K562 (cell line): ENCODE measurements at regions not wholly inside any gene's neighbourhood (a gene's known extent, or its start where the extent isn't known, plus 50 kb on each side); places are given as distances from the start of the nearest gene placed in this dataset.

ENCODE experiments used
- ATAC-seq: fragments of 200-7000 bp; cut with Tn5 transposase; 3 replicates; pipeline ENCODE4 v1.9.1; 2020; ENCODE audit warnings: moderate library complexity
- BruUV-seq: library from RNA; stranded (reverse); fragments of 400-500 nt; replicated peaks from 2 replicates; lab custom pipeline; 2021; lab: Mats Ljungman, UMichigan
- CTCF ChIA-PET: fragments of 300-600 bp; formaldehyde crosslinking; extraction: SDS; loops from one replicate; lab custom pipeline; 2021; ENCODE audit warnings: low intra/inter-chr PET ratio; lab: Yijun Ruan, JAX
- POLR2A ChIA-PET: fragments of 300-600, 350-650 bp; sonication (Branson Sonifier 250); formaldehyde crosslinking; extraction: SDS; loops from one replicate; lab custom pipeline; 2021; ENCODE audit warnings: antibody characterized with exemption, inconsistent platforms; lab: Yijun Ruan, JAX
- DNase-seq, 4 experiments: peaks; one replicate each; pipeline versions ENCODE4 v3.0.0 to v3.0.0-alpha.2; 2011 to 2018; ENCODE audit warnings: low spot score in 3 of 4, mixed read lengths in 3 of 4; ENCODE audit errors: extremely low read depth in 1 of 4
- FAIRE-seq: peaks from 2 replicates; lab custom pipeline; 2011; peaks lifted over from hg19 to GRCh38; lab: Jason Lieb, UNC
- H2AFZ ChIP-seq: 2 replicates; pipeline ENCODE4 v1.6.0; 2011; ENCODE audit warnings: low read depth, low read length, control low read depth, inconsistent platforms
- H3K27ac ChIP-seq: fragments of 200-600 bp; 3 replicates; pipeline ENCODE4 v1.8.0; 2011; ENCODE audit warnings: low read depth, mild to moderate bottlenecking, control low read depth, inconsistent platforms, low read length, moderate library complexity, mixed read lengths; ENCODE audit errors: extremely low read depth
- H3K27me3 ChIP-seq, 2 experiments: fragments of 300-600 bp in 1 of 2; 2 replicates in 1 of 2; 3 replicates in 1 of 2; pipeline versions ENCODE4 v1.6.0 to v1.8.0; 2011; ENCODE audit warnings: inconsistent platforms in 2 of 2, low read length in 2 of 2, mild to moderate bottlenecking in 1 of 2, mixed read lengths in 1 of 2, moderate library complexity in 1 of 2; ENCODE audit not compliant: control insufficient read depth in 2 of 2, insufficient read depth in 2 of 2
- H3K36me3 ChIP-seq: fragments of 300-600 bp; 3 replicates; pipeline ENCODE4 v1.8.0; 2011; ENCODE audit warnings: mild to moderate bottlenecking, low read length, inconsistent platforms; ENCODE audit not compliant: control insufficient read depth, insufficient read depth
- H3K4me1 ChIP-seq, 2 experiments: fragments of 200-600 bp in 1 of 2; replicated peaks in 1 of 2; 2 replicates in 1 of 2; 3 replicates in 1 of 2; pipeline versions ENCODE4 v1.5.1 to v1.8.0; 2011; ENCODE audit warnings: inconsistent platforms in 2 of 2, low read length in 2 of 2, mild to moderate bottlenecking in 1 of 2, mixed read lengths in 1 of 2, moderate library complexity in 1 of 2; ENCODE audit not compliant: control insufficient read depth in 2 of 2, insufficient read depth in 2 of 2
- H3K4me2 ChIP-seq: 2 replicates; pipeline ENCODE4 v1.6.1; 2011; ENCODE audit warnings: low read length, control low read depth, inconsistent platforms, mixed read lengths; ENCODE audit not compliant: insufficient read depth
- H3K4me3 ChIP-seq: fragments of 200-600 bp; sonication (generic), shearing (Covaris generic); 2 replicates; pipeline ENCODE4 v1.5.1; 2016; ENCODE audit warnings: control low read depth, inconsistent platforms
- H3K79me2 ChIP-seq: fragments of 200-600 bp; 3 replicates; pipeline ENCODE4 v1.8.0; 2011; ENCODE audit warnings: low read length, inconsistent platforms; ENCODE audit not compliant: control insufficient read depth, insufficient read depth
- H3K9ac ChIP-seq, 2 experiments: 2 replicates each; pipeline versions ENCODE4 v1.6.0 to v1.6.1; 2011; ENCODE audit warnings: low read depth in 2 of 2, low read length in 2 of 2, control low read depth in 1 of 2, inconsistent platforms in 1 of 2, mild to moderate bottlenecking in 1 of 2, mixed read lengths in 1 of 2; ENCODE audit not compliant: insufficient read depth in 1 of 2
- H3K9me1 ChIP-seq: one replicate; pipeline ENCODE4 v1.6.0; 2011; ENCODE audit warnings: inconsistent platforms, mild to moderate bottlenecking, low read length, moderate library complexity; ENCODE audit not compliant: control insufficient read depth, insufficient read depth
- H3K9me3 ChIP-seq: replicated peaks from 2 replicates; pipeline ENCODE4 v1.5.1; 2011; ENCODE audit warnings: low read depth, low read length, inconsistent platforms; ENCODE audit not compliant: control insufficient read depth, insufficient read depth
- H4K20me1 ChIP-seq: replicated peaks from 2 replicates; pipeline ENCODE4 v1.6.1; 2011; ENCODE audit warnings: low read length, inconsistent platforms, mixed read lengths; ENCODE audit not compliant: control insufficient read depth, insufficient read depth
- ETS1 ChIP-seq: conservative IDR thresholded peaks from 2 replicates; pipeline ENCODE4 v1.6.1; 2011; ENCODE audit warnings: low read depth, mild to moderate bottlenecking, low read length; ENCODE audit not compliant: control insufficient read depth
- NR1H2 ChIP-seq: sonication (generic); formaldehyde crosslinking; IDR thresholded peaks from 2 replicates; pipeline ENCODE4 v1.4.0; 2020; ENCODE audit warnings: mild to moderate bottlenecking, missing genetic modification reagents
- SMAD2 ChIP-seq: fragments of 150-350 bp; IDR thresholded peaks from 2 replicates; pipeline ENCODE4 v1.6.1; 2014; ENCODE audit warnings: low read depth, mild to moderate bottlenecking, low read length
- TGIF2 ChIP-seq: sonication (generic); formaldehyde crosslinking; IDR thresholded peaks from 2 replicates; pipeline ENCODE4 v1.8.1; 2022; ENCODE audit warnings: mild to moderate bottlenecking, missing genetic modification reagents, moderate library complexity
- U2AF1 ChIP-seq: fragments of 200-400 bp; formaldehyde crosslinking; optimal IDR thresholded peaks from 2 replicates; pipeline ENCODE3; 2017; ENCODE audit warnings: mild to moderate bottlenecking, low read depth, low read length, moderate library complexity
- WGBS: fragments of 100-300 bp; shearing (Covaris generic); methylation state at CpG from one replicate; pipeline ENCODE4 v1.1.6; 2016; ENCODE audit warnings: low coverage, mixed read lengths; ENCODE audit not compliant: insufficient coverage; ENCODE audit errors: missing lambda C conversion rate; 5-methylcytosine and 5-hydroxymethylcytosine counted together
- in situ Hi-C: fragments of 300-500 bp; cut with MboI; formaldehyde crosslinking; loops from 4 replicates; pipeline ENCODE4 v1.15.0; 2018; ENCODE audit warnings: inconsistent platforms, mixed read lengths
- intact Hi-C: fragments of 100-400 bp; cut with micrococcal nuclease; formaldehyde crosslinking; loops from 2 replicates; pipeline ENCODE4 v1.14.2; 2022
- TF ChIP-seq, protein P1 (sequence below), 2 experiments: fragments of 450-650 bp; formaldehyde crosslinking in 1 of 2; IDR thresholded peaks; 2 replicates each; pipeline versions ENCODE4 v1.4.0 to v1.6.1; 2014 to 2020; ENCODE audit warnings: mild to moderate bottlenecking in 2 of 2, borderline replicate concordance in 1 of 2, low read depth in 1 of 2

DNA sequence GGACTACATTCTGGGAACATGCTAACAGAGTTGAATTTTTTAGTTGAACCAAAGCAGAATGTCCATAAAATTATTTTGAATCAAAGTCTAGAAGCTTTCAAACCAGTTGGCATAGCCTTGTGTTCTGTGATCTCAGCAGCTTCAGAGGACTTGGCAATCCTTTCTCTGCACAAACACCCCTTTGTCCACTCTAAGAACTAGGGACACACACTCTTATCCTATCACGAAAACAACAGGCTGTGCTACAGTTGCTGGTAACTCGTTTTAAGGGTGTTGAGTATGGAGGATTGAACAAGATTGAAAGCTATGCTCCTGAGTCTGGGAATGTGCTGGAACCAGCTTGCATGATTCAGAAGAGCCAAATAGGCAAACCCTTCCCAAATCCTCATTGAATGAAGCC, 76.4 kb upstream of the PRSS58 start:
- H3K79me2 ChIP-seq, result no peaks in the 10 kb centered on the region
- no peak overlapping the region for H3K4me2 ChIP-seq
- ChIA-PET POLR2A (interaction anchor here (0.7 kb wide), 1 partner anchor 55 kb away, joined by 4 read pairs; no protein-coding TSS in a partner anchor), CTCF (no interaction called here)
- DNase-seq (no peak), ATAC-seq (no peak), FAIRE-seq (no peak)
- no peaks in the 10 kb centered on the region for H3K9me1 ChIP-seq
- no peak overlapping the region for H3K4me3 ChIP-seq
- no peak overlapping the region for H2AFZ ChIP-seq
- no peaks in the 10 kb centered on the region for H3K9me3 ChIP-seq
- no TSS peak for BruUV-seq
- intact Hi-C loops (no loop called here), in situ Hi-C loops (no loop called here)
- H3K4me1 ChIP-seq, result no peaks in the 10 kb centered on the region
- TF ChIP-seq NR1H2 (CRISPR knock-in tag) (no peak), ETS1 (no peak), SMAD2 (no peak), TGIF2 (CRISPR knock-in tag) (no peak), U2AF1 (no peak)
- TF ChIP-seq, protein P1, sequence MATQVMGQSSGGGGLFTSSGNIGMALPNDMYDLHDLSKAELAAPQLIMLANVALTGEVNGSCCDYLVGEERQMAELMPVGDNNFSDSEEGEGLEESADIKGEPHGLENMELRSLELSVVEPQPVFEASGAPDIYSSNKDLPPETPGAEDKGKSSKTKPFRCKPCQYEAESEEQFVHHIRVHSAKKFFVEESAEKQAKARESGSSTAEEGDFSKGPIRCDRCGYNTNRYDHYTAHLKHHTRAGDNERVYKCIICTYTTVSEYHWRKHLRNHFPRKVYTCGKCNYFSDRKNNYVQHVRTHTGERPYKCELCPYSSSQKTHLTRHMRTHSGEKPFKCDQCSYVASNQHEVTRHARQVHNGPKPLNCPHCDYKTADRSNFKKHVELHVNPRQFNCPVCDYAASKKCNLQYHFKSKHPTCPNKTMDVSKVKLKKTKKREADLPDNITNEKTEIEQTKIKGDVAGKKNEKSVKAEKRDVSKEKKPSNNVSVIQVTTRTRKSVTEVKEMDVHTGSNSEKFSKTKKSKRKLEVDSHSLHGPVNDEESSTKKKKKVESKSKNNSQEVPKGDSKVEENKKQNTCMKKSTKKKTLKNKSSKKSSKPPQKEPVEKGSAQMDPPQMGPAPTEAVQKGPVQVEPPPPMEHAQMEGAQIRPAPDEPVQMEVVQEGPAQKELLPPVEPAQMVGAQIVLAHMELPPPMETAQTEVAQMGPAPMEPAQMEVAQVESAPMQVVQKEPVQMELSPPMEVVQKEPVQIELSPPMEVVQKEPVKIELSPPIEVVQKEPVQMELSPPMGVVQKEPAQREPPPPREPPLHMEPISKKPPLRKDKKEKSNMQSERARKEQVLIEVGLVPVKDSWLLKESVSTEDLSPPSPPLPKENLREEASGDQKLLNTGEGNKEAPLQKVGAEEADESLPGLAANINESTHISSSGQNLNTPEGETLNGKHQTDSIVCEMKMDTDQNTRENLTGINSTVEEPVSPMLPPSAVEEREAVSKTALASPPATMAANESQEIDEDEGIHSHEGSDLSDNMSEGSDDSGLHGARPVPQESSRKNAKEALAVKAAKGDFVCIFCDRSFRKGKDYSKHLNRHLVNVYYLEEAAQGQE (IDR thresholded peaks at IDR 0.05; ENCODE audit: borderline replicate concordance), result no peak
- TF ChIP-seq, protein P1 (CRISPR knock-in tag; IDR thresholded peaks at IDR 0.05; ENCODE audit: low read depth), result no peak
- peaks cover 0 to 3% of the 10 kb centered on the region in 2 experiments; a peak in 1 of 5 replicates for H3K27me3 ChIP-seq
- H3K36me3 ChIP-seq, result no peaks in the 10 kb centered on the region
- no peak overlapping the region for H3K27ac ChIP-seq
- 5% methylated on average over 2 of the region's 2 CpGs for WGBS
- no peak overlapping the region for H3K9ac ChIP-seq
- no peaks in the 10 kb centered on the region for H4K20me1 ChIP-seq
